ENCODE measurements at regions not wholly inside any gene's neighbourhood (a gene's known extent, or its start where the extent isn't known, plus 50 kb on each side); places are given as distances from the start of the nearest gene placed in this dataset.
A peak's percentile ranks its signal among the peaks of the same experiment; 100 is the strongest.
"Not testable (repeated sequence)": the region's sequence is repeated elsewhere in the genome, so short reads cannot be mapped to it uniquely, and the experiment has no call there.

DNA sequence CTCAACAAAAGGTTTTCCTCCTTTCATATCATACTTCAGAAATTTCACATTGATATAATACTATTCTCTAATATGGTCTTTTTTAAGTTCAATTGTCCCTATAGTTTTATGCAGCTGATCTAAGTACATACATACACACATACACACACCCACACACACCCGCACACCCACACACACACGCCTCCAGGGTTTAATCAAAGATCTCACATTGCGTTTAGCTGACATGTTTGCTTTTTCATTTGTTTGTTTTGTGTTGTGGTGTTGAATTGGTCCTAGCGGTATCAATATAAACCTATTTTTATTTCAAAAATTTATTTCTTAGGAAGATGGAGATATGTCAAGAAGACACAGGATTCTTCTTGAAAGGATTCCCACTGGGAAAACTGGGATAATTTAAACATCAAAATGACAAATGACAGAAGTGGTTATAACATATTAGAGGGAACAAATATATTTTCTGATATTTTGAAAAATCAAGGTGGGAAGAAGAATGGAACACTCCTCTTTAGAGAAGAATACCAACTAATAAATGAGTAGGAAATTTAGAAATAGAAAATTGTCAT lies 434.9 kb upstream of the SLC30A5 start:
- no peak for DNase-seq (ENCODE audit: low spot score)

DNA sequence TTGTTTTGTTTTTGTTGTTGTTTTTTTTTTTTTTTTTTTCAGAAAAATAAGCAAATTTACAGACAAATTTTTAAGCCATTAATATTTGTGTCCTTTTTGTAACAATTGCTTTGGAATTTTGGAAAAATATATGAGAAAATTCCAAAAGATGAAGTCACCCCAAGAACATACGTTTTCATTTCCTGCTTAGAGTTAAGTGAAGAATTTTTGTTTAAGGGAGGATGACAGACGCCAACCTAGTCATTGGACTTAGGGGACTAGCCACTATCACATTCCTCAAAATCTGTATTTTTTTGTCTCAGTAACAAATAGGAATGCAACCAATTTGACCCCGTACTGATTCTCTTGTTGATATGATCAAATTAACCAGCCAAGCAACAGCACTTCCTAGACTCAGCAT lies 433.9 kb upstream of the SLC30A5 start:
- no peak for DNase-seq (ENCODE audit: low spot score)

- DNase-seq (ENCODE audit: low spot score), result peak; percentile 29
Measured at GRCh38 chr5:68661237-68661636, 432.6 kb upstream of the SLC30A5 start.

DNA sequence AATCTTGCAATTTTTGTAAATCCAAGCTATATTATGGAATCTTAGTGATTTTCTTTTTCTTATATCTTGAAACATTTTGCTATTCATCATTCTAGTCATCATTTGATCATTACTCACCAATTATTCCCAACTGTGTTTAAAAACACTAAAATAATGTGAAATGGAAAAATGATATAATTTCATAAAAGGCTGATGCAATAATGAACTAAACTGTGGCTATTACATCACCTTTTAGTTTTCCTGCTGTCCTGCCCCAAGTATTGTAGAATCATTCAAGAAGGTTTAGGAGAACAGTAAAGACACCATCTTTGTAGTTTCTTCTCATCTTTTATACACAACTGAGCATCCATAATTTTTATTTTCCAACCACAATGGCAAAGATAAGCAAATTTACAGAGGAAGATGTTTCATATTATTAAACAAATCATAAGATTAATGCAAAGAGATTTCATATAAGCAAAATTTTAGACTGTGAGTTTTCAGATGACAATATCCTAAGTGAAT lies 431.0 kb upstream of the SLC30A5 start:
- no peak for DNase-seq (ENCODE audit: low spot score)

- DNase-seq (ENCODE audit: low spot score), result no peak
Measured at GRCh38 chr5:68669864-68670575, 423.8 kb upstream of the SLC30A5 start.

GRCh38 chr5:68673106-68673822 lies 420.6 kb upstream of the SLC30A5 start:
- no peak for DNase-seq (ENCODE audit: low spot score)

DNA sequence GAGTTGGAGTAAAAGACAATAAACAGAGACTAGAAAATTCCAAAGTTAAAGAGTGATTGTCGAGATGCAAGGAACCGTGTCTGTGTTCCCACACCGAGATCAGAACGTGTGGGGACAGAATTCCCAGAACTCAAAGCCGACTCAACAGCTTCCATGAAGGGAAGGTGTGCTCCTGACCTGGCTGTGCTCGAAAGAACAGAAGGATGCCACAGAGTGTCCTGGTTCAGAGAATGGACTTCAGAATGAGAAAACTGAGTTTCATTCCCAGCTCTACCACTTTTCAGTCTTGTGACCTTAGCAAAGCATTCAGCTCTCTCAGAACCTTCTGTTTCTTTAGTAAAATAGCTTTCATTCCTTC lies 420.0 kb upstream of the SLC30A5 start:
- DNase-seq (ENCODE audit: low spot score), result no peak

- DNase-seq (ENCODE audit: low spot score), result no peak
Measured at GRCh38 chr5:68679041-68679440, 414.8 kb upstream of the SLC30A5 start.

DNA sequence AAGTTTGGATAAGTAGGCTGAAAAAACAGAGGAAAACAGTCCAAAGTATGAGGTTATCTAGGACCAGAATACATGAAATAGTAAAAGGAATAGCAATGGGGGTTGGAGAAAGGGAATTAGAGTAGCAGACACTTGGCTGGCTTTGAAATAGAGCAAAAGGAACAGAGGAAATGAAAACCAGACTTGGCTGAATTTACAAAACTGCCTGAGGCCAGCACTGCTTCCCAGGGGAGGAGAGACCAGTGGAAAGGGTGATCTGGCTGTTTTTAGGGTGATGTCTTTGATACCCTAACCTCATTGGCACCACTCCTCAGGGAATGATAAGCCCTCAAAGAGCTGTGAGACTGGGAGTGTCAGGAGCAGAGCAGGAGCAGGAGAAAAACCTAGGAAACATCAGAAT lies 413.4 kb upstream of the SLC30A5 start:
- DNase-seq (ENCODE audit: low spot score), result no peak

DNA sequence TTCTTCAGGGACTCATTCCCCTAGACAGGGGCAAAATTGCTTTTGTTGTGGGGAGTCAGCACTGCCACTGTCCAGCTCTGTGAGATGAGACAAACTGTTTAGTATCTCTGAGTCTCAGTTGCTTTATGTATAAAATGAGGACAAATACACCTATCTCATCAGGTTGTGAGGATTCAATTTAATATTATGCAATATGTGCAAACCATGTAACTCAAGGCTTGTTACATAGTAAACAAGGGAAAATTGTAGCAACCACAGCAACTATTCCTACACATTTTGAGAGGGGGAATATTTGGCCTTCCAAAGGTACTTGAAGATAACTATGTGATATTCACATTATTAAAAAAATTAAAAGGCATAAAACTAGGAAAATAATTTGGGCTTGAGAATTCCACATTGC lies 411.9 kb upstream of the SLC30A5 start:
- DNase-seq (ENCODE audit: low spot score), result no peak

DNA sequence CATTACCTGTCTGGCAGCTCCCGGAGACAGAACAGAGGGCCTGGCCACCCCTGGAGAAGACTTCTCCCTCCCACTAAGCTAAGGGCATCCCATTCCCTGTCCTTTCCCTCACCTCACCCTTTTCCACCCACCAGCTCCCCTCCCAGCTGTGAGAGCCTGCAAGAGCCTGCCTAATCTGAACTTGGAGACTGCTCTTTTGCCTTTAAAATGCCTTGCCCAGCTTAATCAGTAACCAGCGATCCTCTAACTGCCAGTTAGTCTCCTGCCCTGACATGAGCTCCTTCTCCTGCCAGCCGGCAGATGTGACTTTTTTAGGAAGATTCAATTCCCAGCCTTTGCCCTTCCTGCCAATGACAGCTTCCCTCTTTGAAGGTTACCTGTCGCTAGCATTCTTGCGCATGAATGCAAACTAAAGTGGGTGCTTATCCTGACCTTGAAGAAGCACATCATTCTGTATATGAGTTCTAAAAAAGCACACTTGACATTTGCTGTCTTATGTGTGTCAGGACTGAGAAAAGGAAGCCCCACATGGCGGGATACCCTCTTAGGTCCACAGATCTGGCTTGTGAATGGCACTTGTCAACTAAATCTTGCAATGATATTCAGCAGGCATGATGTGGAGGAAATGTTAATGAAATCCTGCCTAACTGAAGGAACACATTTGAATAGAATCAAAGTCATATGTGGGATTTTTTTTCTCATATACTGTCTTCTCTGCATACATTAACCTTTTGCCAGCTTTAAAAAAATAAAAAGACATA lies 411.2 kb upstream of the SLC30A5 start:
- no peak for DNase-seq (ENCODE audit: low spot score)

DNA sequence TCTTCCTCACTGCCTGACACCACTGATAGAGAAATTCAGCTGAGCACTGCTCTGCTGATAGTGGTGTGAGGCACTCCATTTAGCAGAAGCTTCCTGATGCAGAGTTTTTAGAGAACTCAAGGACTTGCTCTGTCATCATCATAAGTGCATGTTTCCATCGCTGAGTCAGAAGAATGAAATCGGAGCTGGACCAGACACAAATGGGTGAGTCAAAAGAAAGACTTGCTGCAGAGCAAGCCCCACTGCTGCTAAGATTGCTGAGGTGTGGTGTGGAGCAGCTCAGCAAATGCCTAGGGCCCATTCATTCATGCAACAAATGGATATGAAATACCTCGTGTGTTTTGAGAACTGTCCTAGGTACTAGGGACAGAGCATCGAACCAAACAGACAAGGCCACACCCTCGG lies 410.2 kb upstream of the SLC30A5 start:
- DNase-seq (ENCODE audit: low spot score), result peak; percentile 55

GRCh38 chr5:68685863-68686262 lies 408.0 kb upstream of the SLC30A5 start:
- no peak for DNase-seq (ENCODE audit: low spot score)

- no peak for DNase-seq (ENCODE audit: low spot score)
Measured at GRCh38 chr5:68688547-68688946, 405.3 kb upstream of the SLC30A5 start.

DNA sequence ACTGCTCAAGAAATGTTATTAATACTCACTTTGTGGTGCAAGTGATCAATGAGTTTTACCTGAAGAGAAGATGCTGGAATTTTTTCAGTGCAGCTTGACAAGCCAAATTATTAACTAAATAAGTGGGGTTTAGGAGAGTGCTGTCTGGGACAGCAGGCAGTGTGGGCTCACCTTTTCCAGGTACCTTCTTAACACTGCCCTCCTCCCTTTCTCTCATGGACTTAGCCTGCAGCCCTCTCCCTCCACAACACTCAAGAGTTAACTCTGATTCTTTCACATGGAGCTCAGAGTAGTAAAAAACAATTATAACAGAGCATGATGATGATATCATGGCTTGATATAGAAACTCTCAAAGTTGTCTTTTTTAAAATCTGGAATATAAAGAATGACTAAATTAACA lies 404.8 kb upstream of the SLC30A5 start:
- no peak for DNase-seq (ENCODE audit: low spot score)

DNA sequence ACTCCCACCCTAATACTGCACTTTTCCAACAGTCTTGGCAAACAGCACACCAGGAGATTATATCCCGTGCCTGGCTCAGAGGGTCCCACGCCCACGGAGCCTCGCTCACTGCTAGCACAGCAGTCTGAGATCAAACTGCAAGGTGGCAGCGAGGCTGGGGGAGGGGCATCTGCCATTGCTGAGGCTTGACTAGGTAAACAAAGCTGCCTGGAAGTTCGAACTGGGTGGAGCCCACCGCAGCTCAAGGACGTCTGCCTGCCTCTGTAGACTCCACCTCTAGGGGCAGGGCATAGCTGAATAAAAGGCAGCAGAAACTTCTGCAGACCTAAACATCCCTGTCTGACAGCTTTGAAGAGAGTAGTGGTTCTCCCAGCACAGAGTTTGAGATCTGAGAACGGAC lies 401.9 kb upstream of the SLC30A5 start:
- DNase-seq (ENCODE audit: low spot score), result not testable (repeated sequence)

DNA sequence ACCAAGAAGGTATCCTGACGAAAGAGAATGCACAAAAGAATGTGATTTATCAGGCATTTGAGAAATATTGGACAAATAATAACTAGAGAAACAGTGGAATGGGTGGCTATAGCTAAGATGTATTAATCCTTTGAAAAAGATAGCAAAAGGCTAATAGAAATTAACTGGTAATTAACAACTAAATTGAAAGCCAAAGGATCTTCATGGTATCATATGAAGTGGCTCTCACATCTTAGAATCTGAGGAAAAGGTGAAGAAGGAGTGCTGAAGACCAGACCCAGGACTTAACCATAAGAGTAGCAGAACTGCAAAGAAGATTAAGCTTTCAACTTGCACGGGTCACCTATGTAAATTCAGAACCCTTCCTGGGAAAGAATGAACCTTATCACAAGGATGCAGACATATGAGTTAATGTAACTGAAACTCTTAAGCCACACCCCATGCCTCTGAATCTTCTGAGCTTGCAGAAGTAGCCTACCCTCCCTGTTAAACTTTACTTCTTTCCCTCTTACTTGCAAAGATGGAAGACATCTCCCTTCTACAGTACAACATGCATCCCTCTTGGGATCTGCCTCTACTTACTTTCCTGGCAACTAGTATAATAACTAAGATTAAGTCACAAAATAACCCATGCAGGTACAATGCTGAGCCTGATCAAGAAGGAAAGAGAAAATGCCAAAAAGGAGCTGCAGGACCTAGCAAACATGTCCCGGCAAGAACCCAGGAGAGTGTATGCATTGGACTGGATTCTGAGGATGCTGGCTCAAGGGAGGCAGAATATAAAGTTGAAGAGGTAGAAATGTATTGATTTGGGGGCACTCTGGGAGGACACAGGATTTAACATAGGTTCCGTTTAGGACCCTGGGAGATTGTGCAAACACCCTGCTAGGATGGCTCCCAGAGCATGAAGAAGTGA lies 395.5 kb upstream of the SLC30A5 start:
- no peak for DNase-seq (ENCODE audit: low spot score)

GRCh38 chr5:68699966-68700365 lies 393.8 kb upstream of the SLC30A5 start:
- DNase-seq (ENCODE audit: low spot score), result no peak

- no peak for DNase-seq (ENCODE audit: low spot score)
Measured at GRCh38 chr5:68707575-68707974, 386.2 kb upstream of the SLC30A5 start.

- no peak for DNase-seq (ENCODE audit: low spot score)
Measured at GRCh38 chr5:68708156-68708841, 385.5 kb upstream of the SLC30A5 start.

- no peak for DNase-seq (ENCODE audit: low spot score)
Measured at GRCh38 chr5:68708842-68709170, 385.0 kb upstream of the SLC30A5 start.

All from H4 (cell line).